ENCODE measurements at regions not wholly inside any gene's neighbourhood (a gene's known extent, or its start where the extent isn't known, plus 50 kb on each side); places are given as distances from the start of the nearest gene placed in this dataset.

DNA sequence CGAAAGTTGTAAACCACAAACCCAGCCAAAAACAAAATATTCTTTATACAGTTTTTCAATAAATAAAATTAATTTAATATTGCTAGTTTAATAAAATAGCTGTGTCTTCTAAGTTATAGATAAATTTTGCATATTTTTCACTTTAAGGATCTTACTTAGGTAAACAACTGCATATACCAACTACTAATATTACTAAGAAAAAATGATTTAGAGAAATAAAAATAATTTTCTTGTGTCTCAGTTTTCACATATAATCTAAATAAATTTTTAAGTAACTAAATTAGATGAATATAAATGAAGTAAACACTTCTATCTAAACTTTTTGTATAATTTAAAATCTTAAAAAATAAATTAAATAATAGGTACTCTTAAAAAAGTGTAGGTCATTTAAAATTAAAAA, 67.1 kb upstream of the TOP3B start:
- no peaks in the 10 kb centered on the region for H3K27me3 ChIP-seq (ENCODE audit: control insufficient read depth in 4 of 4, insufficient read depth in 4 of 4, low read length in 3 of 4)
- H3K9me3 ChIP-seq (ENCODE audit: control insufficient read depth in 4 of 4, low read length in 3 of 4), result no peaks in the 10 kb centered on the region

DNA sequence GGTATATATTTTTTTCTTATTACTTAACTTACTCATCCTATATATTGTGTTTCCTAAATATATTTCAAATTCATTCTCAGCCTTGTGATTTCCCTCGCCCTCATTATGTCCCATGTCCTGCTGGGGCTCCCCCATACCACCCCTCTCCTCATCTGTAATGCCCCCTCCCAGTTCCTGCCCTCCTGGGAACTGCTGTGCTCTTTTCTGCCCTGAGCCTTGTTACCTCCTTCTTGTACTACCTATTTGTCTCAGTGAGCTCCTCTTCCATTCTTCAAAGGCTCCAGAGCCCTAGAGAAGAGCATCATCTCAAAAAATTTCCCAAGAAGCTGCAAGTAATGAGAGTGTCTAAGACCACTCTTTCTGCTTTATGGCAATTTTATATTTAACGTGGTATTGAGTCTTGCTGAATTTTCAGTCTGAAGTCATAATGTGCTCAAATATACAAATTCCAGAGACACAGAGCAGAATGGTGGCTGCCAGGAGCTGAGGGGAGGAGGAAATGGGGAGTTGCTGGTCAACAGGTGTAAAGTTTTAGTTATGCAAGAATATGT, 66.5 kb upstream of the TOP3B start:
- Histone ChIP-seq H3K9me3 (ENCODE audit: control insufficient read depth in 4 of 4, low read length in 3 of 4) (no peaks in the 10 kb centered on the region), H3K4me1 (ENCODE audit: control insufficient read depth in 4 of 4, insufficient read depth in 4 of 4, low read length in 3 of 4) (no peaks in the 10 kb centered on the region), H3K27me3 (ENCODE audit: control insufficient read depth in 4 of 4, insufficient read depth in 4 of 4, low read length in 3 of 4) (no peaks in the 10 kb centered on the region), H3K27ac (ENCODE audit: low read depth in 1 of 2, low read length in 2 of 2) (no peak overlapping the region), H3K36me3 (ENCODE audit: control insufficient read depth in 4 of 4, insufficient read depth in 3 of 4, low read depth in 1 of 4, low read length in 3 of 4) (no peaks in the 10 kb centered on the region), H3K4me3 (ENCODE audit: low read depth in 1 of 3, low read length in 3 of 3) (no peak overlapping the region), H3K9ac (ENCODE audit: low read depth in 1 of 2, low read length in 2 of 2) (no peak overlapping the region)
- no peak for DNase-seq (ENCODE audit: low spot score)
- WGBS, result 41% methylated on average over 2 of the region's 2 CpGs
- TF ChIP-seq, protein P1, sequence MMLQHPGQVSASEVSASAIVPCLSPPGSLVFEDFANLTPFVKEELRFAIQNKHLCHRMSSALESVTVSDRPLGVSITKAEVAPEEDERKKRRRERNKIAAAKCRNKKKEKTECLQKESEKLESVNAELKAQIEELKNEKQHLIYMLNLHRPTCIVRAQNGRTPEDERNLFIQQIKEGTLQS (IDR thresholded peaks at IDR 0.05), result no peak
- TF ChIP-seq FOXA1 (IDR thresholded peaks at IDR 0.05) (no peak), RXRA (IDR thresholded peaks at IDR 0.05) (no peak), HNF4A (conservative IDR thresholded peaks at IDR 0.05) (no peak), SP1 (IDR thresholded peaks at IDR 0.05) (no peak), GABPA (IDR thresholded peaks at IDR 0.05 in 1 of 2, conservative IDR thresholded peaks at IDR 0.05 in 1 of 2) (no peak), JUND (IDR thresholded peaks at IDR 0.05) (no peak), HNF4G (IDR thresholded peaks at IDR 0.05) (no peak), TAF1 (conservative IDR thresholded peaks at IDR 0.05) (no peak), YY1 (IDR thresholded peaks at IDR 0.05) (no peak), FOXA2 (IDR thresholded peaks at IDR 0.05) (no peak), EGR1 (IDR thresholded peaks at IDR 0.05; ENCODE audit: low read depth in 2 of 2) (no peak)
- TF ChIP-seq, protein P2, sequence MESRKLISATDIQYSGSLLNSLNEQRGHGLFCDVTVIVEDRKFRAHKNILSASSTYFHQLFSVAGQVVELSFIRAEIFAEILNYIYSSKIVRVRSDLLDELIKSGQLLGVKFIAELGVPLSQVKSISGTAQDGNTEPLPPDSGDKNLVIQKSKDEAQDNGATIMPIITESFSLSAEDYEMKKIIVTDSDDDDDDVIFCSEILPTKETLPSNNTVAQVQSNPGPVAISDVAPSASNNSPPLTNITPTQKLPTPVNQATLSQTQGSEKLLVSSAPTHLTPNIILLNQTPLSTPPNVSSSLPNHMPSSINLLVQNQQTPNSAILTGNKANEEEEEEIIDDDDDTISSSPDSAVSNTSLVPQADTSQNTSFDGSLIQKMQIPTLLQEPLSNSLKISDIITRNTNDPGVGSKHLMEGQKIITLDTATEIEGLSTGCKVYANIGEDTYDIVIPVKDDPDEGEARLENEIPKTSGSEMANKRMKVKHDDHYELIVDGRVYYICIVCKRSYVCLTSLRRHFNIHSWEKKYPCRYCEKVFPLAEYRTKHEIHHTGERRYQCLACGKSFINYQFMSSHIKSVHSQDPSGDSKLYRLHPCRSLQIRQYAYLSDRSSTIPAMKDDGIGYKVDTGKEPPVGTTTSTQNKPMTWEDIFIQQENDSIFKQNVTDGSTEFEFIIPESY (IDR thresholded peaks at IDR 0.05), result no peak
- TF ChIP-seq, protein P3, sequence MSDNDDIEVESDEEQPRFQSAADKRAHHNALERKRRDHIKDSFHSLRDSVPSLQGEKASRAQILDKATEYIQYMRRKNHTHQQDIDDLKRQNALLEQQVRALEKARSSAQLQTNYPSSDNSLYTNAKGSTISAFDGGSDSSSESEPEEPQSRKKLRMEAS (IDR thresholded peaks at IDR 0.05), result no peak
- TF ChIP-seq, protein P4, sequence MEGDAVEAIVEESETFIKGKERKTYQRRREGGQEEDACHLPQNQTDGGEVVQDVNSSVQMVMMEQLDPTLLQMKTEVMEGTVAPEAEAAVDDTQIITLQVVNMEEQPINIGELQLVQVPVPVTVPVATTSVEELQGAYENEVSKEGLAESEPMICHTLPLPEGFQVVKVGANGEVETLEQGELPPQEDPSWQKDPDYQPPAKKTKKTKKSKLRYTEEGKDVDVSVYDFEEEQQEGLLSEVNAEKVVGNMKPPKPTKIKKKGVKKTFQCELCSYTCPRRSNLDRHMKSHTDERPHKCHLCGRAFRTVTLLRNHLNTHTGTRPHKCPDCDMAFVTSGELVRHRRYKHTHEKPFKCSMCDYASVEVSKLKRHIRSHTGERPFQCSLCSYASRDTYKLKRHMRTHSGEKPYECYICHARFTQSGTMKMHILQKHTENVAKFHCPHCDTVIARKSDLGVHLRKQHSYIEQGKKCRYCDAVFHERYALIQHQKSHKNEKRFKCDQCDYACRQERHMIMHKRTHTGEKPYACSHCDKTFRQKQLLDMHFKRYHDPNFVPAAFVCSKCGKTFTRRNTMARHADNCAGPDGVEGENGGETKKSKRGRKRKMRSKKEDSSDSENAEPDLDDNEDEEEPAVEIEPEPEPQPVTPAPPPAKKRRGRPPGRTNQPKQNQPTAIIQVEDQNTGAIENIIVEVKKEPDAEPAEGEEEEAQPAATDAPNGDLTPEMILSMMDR (IDR thresholded peaks at IDR 0.05; ENCODE audit: low read depth, low read length, missing input control), result no peak

More for the DNA sequence above, 67.1 kb upstream of the TOP3B start:
- WGBS, result 77% methylated on average over 1 of the region's 1 CpG
- no peaks in the 10 kb centered on the region for H3K36me3 ChIP-seq (ENCODE audit: control insufficient read depth in 4 of 4, insufficient read depth in 3 of 4, low read depth in 1 of 4, low read length in 3 of 4)
- H3K4me3 ChIP-seq (ENCODE audit: low read depth in 1 of 3, low read length in 3 of 3), result no peak overlapping the region
- no peaks in the 10 kb centered on the region for H3K4me1 ChIP-seq (ENCODE audit: control insufficient read depth in 4 of 4, insufficient read depth in 4 of 4, low read length in 3 of 4)
- no peak overlapping the region for H3K9ac ChIP-seq (ENCODE audit: low read depth in 1 of 2, low read length in 2 of 2)
- no peak for TF ChIP-seq HNF4G (IDR thresholded peaks at IDR 0.05)
- no peak for TF ChIP-seq GABPA (IDR thresholded peaks at IDR 0.05 in 1 of 2, conservative IDR thresholded peaks at IDR 0.05 in 1 of 2)
- TF ChIP-seq RAD21 (IDR thresholded peaks at IDR 0.05), result no peak
- TF ChIP-seq EGR1 (IDR thresholded peaks at IDR 0.05; ENCODE audit: low read depth in 2 of 2), result no peak
- no peak for TF ChIP-seq HNF4A (conservative IDR thresholded peaks at IDR 0.05)
- TF ChIP-seq NR2F2 (IDR thresholded peaks at IDR 0.05), result no peak
- no peak for TF ChIP-seq TAF1 (conservative IDR thresholded peaks at IDR 0.05)
- no peak for TF ChIP-seq JUND (IDR thresholded peaks at IDR 0.05)
- no peak for TF ChIP-seq FOXA2 (IDR thresholded peaks at IDR 0.05)
- TF ChIP-seq, protein P1 (IDR thresholded peaks at IDR 0.05), result no peak
- TF ChIP-seq, protein P2 (IDR thresholded peaks at IDR 0.05), result no peak
- TF ChIP-seq, protein P4 (IDR thresholded peaks at IDR 0.05; ENCODE audit: low read depth, low read length, missing input control), result no peak
- TF ChIP-seq, protein P3 (IDR thresholded peaks at IDR 0.05), result no peak
- TF ChIP-seq RXRA (IDR thresholded peaks at IDR 0.05), result no peak
- TF ChIP-seq FOXA1 (IDR thresholded peaks at IDR 0.05), result no peak
- no peak for DNase-seq (ENCODE audit: low spot score)
- H3K27ac ChIP-seq (ENCODE audit: low read depth in 1 of 2, low read length in 2 of 2), result no peak overlapping the region
